Activated CD8-positive, alpha-beta T cell treated with anti-CD3 and anti-CD28 coated beads, Interleukin-2, amount 10 ng/mL, durations not matched to agents 7 days and 5 days (primary cell): ENCODE measurements at regions not wholly inside any gene's neighbourhood (a gene's known extent, or its start where the extent isn't known, plus 50 kb on each side); places are given as distances from the start of the nearest gene placed in this dataset.

Source experiments
- ATAC-seq: fragments of 150-1000 bp; cut with Tn5 transposase; one replicate; pipeline ENCODE4 v1.10.0; 2021; ENCODE audit warnings: moderate library complexity
- CTCF ChIA-PET: fragments of 350-600 bp; sonication (Branson Sonifier 250); formaldehyde crosslinking; loops from one replicate; lab custom pipeline; 2021; ENCODE audit warnings: antibody characterized with exemption; lab: Charles Lee
- POLR2A ChIA-PET: fragments of 350-600 bp; sonication (Branson Sonifier 250); formaldehyde crosslinking; loops from one replicate; lab custom pipeline; 2021; ENCODE audit warnings: antibody characterized with exemption; lab: Charles Lee
- DNase-seq: peaks from one replicate; pipeline ENCODE4 v3.0.0-alpha.2; 2020
- H3K27ac Mint-ChIP-seq: one replicate; pipeline ENCODE4 v1.8.0; 2021; ENCODE audit warnings: mild to moderate bottlenecking, mixed read lengths
- H3K27me3 Mint-ChIP-seq: one replicate; pipeline ENCODE4 v1.8.0; 2021; ENCODE audit warnings: low read depth, mixed read lengths
- H3K36me3 Mint-ChIP-seq: one replicate; pipeline ENCODE4 v1.8.0; 2021; ENCODE audit warnings: low read depth, mixed read lengths
- H3K4me1 Mint-ChIP-seq: one replicate; pipeline ENCODE4 v1.8.0; 2021; ENCODE audit warnings: low read depth, mixed read lengths
- H3K4me3 Mint-ChIP-seq: one replicate; pipeline ENCODE4 v1.8.0; 2021; ENCODE audit warnings: mild to moderate bottlenecking, mixed read lengths
- H3K9me3 Mint-ChIP-seq: one replicate; pipeline ENCODE4 v1.8.0; 2022; ENCODE audit warnings: mixed read lengths; ENCODE audit not compliant: insufficient read depth

DNA sequence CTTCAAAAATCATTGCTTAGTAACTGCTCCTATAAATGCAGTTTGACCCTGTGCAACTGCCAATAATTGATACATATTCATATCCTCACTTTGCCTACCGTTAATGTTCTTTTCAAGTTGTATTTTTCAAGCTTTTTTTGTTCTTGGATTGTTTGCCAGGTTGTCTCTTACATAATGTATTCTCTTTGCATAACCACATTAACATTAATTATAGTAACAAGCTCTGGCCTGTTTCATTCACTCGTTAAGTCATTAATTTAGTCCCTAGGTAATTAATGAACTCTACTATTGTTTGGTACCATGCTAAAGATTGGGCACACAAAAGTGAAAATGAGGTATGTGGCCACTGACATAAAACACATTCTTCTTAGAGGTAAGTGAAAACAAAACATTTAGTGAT lies 1338.8 kb downstream of the NSUN3 start:
- ATAC-seq: no peak

DNA sequence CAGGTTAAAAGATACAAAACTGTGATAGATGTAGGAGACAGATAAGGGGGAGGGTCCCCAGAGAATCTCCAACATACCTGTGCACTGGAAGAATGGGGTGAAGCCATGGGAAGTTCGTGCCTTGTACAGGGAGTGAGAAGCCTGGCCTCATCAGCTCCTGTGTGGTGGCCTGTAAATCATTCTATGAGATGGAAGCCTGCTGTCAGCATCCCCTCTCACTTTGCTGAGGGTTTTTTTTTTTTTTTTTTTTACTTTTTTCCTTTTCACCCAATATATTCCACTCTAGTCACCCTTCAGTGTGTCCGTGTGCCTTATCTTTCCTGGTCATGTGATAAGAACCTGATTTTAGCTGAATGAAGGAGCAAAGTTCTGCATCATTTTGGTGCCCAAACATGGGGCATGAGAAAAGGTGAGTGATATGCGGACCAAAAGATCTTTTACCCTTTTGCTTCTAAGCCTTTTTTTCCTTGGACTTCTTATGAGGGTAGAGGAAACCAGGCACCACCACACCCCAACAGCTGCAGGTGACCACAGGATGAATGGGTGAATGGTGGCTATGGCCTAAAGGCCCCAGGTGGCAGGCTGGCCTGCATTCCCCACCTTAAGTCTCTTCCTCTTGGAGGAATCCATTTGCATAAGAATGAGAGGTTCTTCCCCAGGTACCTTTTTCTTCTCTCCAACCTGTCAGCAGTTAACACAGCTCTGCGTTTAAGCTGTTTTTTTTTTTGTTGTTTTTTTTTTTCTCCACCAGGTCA lies 1345.0 kb downstream of the NSUN3 start:
- no peaks in the 10 kb centered on the region for H3K36me3 Mint-ChIP-seq
- DNase-seq (no peak), ATAC-seq (no peak)
- H3K4me3 Mint-ChIP-seq: no peak overlapping the region
- H3K4me1 Mint-ChIP-seq: no peaks in the 10 kb centered on the region
- H3K9me3 Mint-ChIP-seq: no peaks in the 10 kb centered on the region
- ChIA-PET POLR2A (no interaction called here), CTCF (no interaction called here)
- no peak overlapping the region for H3K27ac Mint-ChIP-seq
- H3K27me3 Mint-ChIP-seq: no peaks in the 10 kb centered on the region

More for the DNA sequence above, 1338.8 kb downstream of the NSUN3 start:
- no peaks in the 10 kb centered on the region for H3K4me1 Mint-ChIP-seq
- H3K4me3 Mint-ChIP-seq: no peak overlapping the region
- H3K9me3 Mint-ChIP-seq: no peaks in the 10 kb centered on the region
- CTCF ChIA-PET: no interaction called here
- no peaks in the 10 kb centered on the region for H3K27me3 Mint-ChIP-seq
- H3K27ac Mint-ChIP-seq: no peak overlapping the region
- H3K36me3 Mint-ChIP-seq: no peaks in the 10 kb centered on the region
- no peak for DNase-seq
- POLR2A ChIA-PET: no interaction called here

DNA sequence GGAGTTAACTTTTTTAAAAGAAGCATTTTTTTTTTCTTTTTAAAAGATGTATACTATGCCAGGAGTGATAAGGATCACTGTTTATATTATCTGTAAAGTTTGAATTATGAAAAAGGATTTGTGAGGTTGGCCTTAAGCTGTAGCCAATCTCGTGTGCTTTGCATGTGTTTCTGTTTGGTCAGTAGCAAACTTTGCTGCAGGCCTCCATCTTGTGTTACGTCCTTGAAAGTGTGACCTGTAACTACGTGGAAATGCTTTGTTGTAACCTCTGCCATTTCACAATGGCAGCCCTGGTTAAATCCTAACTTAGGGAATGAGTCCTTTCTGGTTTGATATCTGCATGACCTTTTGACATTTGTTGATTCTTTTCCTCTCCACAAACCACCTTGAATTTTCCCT lies 1345.6 kb downstream of the NSUN3 start:
- no peak for ATAC-seq
- ChIA-PET CTCF (no interaction called here), POLR2A (no interaction called here)
- Mint-ChIP-seq H3K4me3 (no peak overlapping the region), H3K27me3 (no peaks in the 10 kb centered on the region), H3K27ac (no peak overlapping the region), H3K36me3 (no peaks in the 10 kb centered on the region), H3K9me3 (no peaks in the 10 kb centered on the region), H3K4me1 (no peaks in the 10 kb centered on the region)
- DNase-seq: no peak

- no peak for DNase-seq
- no peaks in the 10 kb centered on the region for H3K4me1 Mint-ChIP-seq
- no peaks in the 10 kb centered on the region for H3K27me3 Mint-ChIP-seq
- POLR2A ChIA-PET: no interaction called here
- CTCF ChIA-PET: no interaction called here
- no peak for ATAC-seq
- H3K27ac Mint-ChIP-seq: no peak overlapping the region
- no peak overlapping the region for H3K4me3 Mint-ChIP-seq
- no peaks in the 10 kb centered on the region for H3K36me3 Mint-ChIP-seq
- H3K9me3 Mint-ChIP-seq: no peaks in the 10 kb centered on the region
Measured at GRCh38 chr3:95418251-95418650, 1355.4 kb downstream of the NSUN3 start.

DNA sequence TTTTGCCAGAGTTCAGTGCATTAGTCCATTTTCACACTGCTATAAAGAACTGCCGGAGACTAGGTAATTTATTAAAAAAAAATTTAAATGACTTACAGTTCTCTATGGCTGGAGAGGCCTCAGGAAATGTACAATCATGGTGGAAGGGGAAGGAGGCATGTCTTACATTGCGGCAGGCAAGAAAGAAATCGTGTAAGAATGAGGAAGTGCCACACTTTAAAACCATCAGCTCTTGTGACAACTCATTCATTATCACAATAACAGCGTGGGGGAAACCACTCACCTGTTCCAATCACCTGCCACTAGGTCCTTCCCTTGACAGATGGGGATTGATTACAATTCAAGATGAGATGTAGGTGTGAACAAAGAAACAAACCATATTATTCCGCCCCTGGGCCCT lies 1361.4 kb downstream of the NSUN3 start:
- no peaks in the 10 kb centered on the region for H3K27me3 Mint-ChIP-seq
- no peak overlapping the region for H3K27ac Mint-ChIP-seq
- peaks cover 5% of the 10 kb centered on the region for H3K9me3 Mint-ChIP-seq
- ChIA-PET CTCF (no interaction called here), POLR2A (no interaction called here)
- no peaks in the 10 kb centered on the region for H3K4me1 Mint-ChIP-seq
- ATAC-seq: no peak
- DNase-seq: no peak
- H3K4me3 Mint-ChIP-seq: no peak overlapping the region
- no peaks in the 10 kb centered on the region for H3K36me3 Mint-ChIP-seq

DNA sequence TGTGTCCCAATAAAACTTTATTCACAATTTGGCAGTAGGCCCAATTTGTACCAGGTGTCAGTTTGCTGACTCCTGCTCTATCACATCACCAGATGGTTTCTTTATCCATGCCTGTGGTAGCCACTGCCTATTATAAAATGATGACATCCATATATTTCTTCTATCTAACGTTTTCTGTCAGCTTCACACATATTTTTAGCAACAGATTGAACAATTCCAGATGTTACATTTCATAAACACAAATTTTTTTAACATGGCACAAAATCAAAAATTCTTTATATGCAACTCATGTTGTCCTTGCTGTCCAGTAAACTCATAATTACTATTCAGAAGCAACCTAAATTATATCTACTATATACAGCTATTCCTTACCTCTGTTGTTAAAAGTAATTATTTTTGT lies 1371.6 kb downstream of the NSUN3 start:
- Mint-ChIP-seq H3K27me3 (no peaks in the 10 kb centered on the region), H3K4me1 (no peaks in the 10 kb centered on the region), H3K9me3 (peaks cover 9% of the 10 kb centered on the region), H3K27ac (no peak overlapping the region), H3K4me3 (no peak overlapping the region), H3K36me3 (no peaks in the 10 kb centered on the region)
- ChIA-PET CTCF (no interaction called here), POLR2A (no interaction called here)
- DNase-seq (no peak), ATAC-seq (no peak)

- no peaks in the 10 kb centered on the region for H3K4me1 Mint-ChIP-seq
- H3K36me3 Mint-ChIP-seq: no peaks in the 10 kb centered on the region
- POLR2A ChIA-PET: no interaction called here
- H3K27ac Mint-ChIP-seq: no peak overlapping the region
- H3K9me3 Mint-ChIP-seq: peaks cover 15% of the 10 kb centered on the region
- ATAC-seq (no peak), DNase-seq (no peak)
- no peaks in the 10 kb centered on the region for H3K27me3 Mint-ChIP-seq
- CTCF ChIA-PET: no interaction called here
- H3K4me3 Mint-ChIP-seq: no peak overlapping the region
Measured at GRCh38 chr3:95437409-95437808, 1374.5 kb downstream of the NSUN3 start.

DNA sequence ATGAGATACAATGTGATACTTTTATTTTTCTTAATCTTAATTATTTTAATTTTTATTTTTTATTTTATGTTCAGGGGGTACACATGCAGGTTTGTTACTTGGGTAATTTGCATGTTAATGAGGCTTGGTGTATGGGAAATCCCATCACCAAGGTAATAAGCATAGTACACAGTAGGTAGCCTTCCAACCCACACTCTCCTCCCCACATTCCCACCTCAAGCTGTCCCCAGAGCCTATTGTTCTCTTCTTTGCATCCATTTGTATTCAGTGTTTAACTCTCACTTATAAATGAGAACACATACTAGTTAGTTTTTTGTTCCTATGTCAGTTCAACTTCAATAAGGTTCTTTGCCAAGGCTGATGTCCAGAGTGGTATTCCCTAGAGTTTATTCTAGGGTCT lies 1375.4 kb downstream of the NSUN3 start:
- no peak overlapping the region for H3K27ac Mint-ChIP-seq
- no peaks in the 10 kb centered on the region for H3K27me3 Mint-ChIP-seq
- ChIA-PET CTCF (no interaction called here), POLR2A (no interaction called here)
- H3K4me1 Mint-ChIP-seq: no peaks in the 10 kb centered on the region
- H3K4me3 Mint-ChIP-seq: no peak overlapping the region
- DNase-seq: no peak
- ATAC-seq: no peak
- H3K9me3 Mint-ChIP-seq: peaks cover 15% of the 10 kb centered on the region
- no peaks in the 10 kb centered on the region for H3K36me3 Mint-ChIP-seq

DNA sequence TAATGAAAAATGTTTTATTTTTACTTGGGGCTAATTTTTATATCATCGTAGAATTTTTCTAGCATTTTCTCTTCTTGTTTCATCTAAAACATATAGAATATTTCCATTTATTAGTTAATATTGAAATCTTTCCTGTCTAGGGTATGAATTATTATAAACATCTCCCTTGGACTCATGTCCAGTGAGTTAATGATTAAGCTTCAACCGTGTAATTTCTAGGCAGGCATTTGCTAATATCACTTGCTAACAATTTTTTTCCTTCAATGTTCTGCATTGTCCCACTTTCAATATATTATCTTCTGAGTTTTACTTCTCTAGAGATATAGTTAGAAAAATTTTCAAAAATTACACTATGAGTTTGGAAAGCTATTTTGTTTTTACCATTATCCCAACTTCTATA lies 1371.6 kb upstream of the EPHA6 start:
- H3K36me3 Mint-ChIP-seq: no peaks in the 10 kb centered on the region
- H3K27me3 Mint-ChIP-seq: no peaks in the 10 kb centered on the region
- H3K4me1 Mint-ChIP-seq: no peaks in the 10 kb centered on the region
- ChIA-PET POLR2A (no interaction called here), CTCF (no interaction called here)
- no peak overlapping the region for H3K4me3 Mint-ChIP-seq
- peaks cover 6% of the 10 kb centered on the region for H3K9me3 Mint-ChIP-seq
- no peak overlapping the region for H3K27ac Mint-ChIP-seq
- DNase-seq (no peak), ATAC-seq (no peak)

- Mint-ChIP-seq H3K4me3 (no peak overlapping the region), H3K27ac (no peak overlapping the region), H3K9me3 (peaks cover 8% of the 10 kb centered on the region), H3K4me1 (no peaks in the 10 kb centered on the region), H3K27me3 (no peaks in the 10 kb centered on the region), H3K36me3 (no peaks in the 10 kb centered on the region)
- no peak for ATAC-seq
- CTCF ChIA-PET: no interaction called here
- DNase-seq: no peak
- POLR2A ChIA-PET: no interaction called here
Measured at GRCh38 chr3:95449841-95450240, 1364.6 kb upstream of the EPHA6 start.

- no peak overlapping the region for H3K4me3 Mint-ChIP-seq
- no peak overlapping the region for H3K27ac Mint-ChIP-seq
- no peak for DNase-seq
- peaks cover 8% of the 10 kb centered on the region for H3K9me3 Mint-ChIP-seq
- H3K36me3 Mint-ChIP-seq: no peaks in the 10 kb centered on the region
- no peaks in the 10 kb centered on the region for H3K27me3 Mint-ChIP-seq
- CTCF ChIA-PET: no interaction called here
- ATAC-seq: no peak
- POLR2A ChIA-PET: no interaction called here
- no peaks in the 10 kb centered on the region for H3K4me1 Mint-ChIP-seq
Measured at GRCh38 chr3:95453242-95453641, 1361.2 kb upstream of the EPHA6 start.

DNA sequence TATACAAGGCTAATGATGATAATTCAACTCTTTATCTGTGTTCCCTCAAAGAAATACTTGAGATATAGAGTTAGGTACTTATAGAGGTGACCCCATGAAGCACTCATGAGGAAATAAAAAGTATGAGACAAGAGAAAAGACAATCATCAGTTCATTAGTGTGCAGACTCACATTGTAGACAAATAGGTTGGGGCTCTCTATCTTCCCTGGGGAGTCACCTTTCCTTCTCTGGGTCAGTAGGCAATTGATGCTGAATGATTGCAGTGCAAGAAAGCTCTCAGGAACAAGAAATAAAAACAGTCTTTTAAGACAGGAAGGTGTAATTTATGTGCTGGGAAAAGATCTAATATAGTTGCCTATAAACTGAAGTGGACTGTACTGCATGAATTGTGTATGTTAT lies 1357.6 kb upstream of the EPHA6 start:
- POLR2A ChIA-PET: no interaction called here
- no peaks in the 10 kb centered on the region for H3K27me3 Mint-ChIP-seq
- CTCF ChIA-PET: no interaction called here

DNA sequence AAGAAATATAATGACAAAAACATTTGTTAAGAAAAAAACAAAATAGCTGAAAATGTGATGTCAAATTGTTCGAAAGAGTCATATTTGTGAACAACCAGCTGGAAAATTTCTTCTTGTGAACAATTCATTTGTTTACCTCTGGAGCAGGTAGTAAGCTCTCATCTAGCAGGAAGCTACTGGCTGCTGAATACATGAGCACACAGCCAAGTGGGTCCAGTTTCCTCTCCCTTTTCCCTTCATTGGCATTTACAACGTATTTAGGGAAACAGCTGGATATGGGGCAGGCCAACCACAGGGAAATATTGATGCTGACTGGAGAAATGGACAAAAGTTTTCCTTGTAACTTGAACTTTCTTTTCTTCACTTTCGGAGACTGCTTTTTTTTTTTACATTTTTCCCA lies 1354.7 kb upstream of the EPHA6 start:
- no peak overlapping the region for H3K27ac Mint-ChIP-seq
- no peaks in the 10 kb centered on the region for H3K4me1 Mint-ChIP-seq
- ATAC-seq (no peak), DNase-seq (no peak)
- H3K9me3 Mint-ChIP-seq: peaks cover 10% of the 10 kb centered on the region
- H3K36me3 Mint-ChIP-seq: no peaks in the 10 kb centered on the region
- no peak overlapping the region for H3K4me3 Mint-ChIP-seq
- CTCF ChIA-PET: no interaction called here
- POLR2A ChIA-PET: no interaction called here
- no peaks in the 10 kb centered on the region for H3K27me3 Mint-ChIP-seq

More for the DNA sequence above, 1357.6 kb upstream of the EPHA6 start:
- no peak overlapping the region for H3K4me3 Mint-ChIP-seq
- DNase-seq (no peak), ATAC-seq (no peak)
- peaks cover 10% of the 10 kb centered on the region for H3K9me3 Mint-ChIP-seq
- no peak overlapping the region for H3K27ac Mint-ChIP-seq
- H3K36me3 Mint-ChIP-seq: no peaks in the 10 kb centered on the region
- H3K4me1 Mint-ChIP-seq: no peaks in the 10 kb centered on the region
